ENCODE measurements at regions not wholly inside any gene's neighbourhood (a gene's known extent, or its start where the extent isn't known, plus 50 kb on each side); places are given as distances from the start of the nearest gene placed in this dataset.

DNA sequence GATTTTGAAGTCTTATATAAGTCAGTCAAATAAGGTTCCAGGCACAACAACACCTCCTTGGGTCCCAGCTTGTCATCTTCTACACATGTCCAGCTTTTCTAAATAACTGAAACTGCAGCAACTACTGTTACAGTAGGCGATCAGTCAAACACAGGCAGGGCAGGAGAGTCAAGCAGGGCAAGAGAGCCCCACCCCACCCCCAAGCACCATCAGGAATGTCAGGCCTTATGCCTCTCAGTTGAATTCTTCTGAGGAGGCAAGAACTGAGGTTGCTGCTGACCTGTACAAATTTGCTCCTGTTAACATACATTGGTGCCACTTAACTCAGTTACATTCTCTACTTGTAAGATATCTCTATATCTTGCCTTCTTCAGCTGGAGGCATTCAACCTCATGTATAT lies 608.8 kb upstream of the PCDH10 start:
- no peaks in the 10 kb centered on the region for H3K79me2 ChIP-seq (ENCODE audit: insufficient read depth, low read length)
- H3K27me3 ChIP-seq (ENCODE audit: insufficient read depth, low read length, poor library complexity), result no peaks in the 10 kb centered on the region
- no peaks in the 10 kb centered on the region; the same call in 1 of the 2 replicates for H3K36me3 ChIP-seq (ENCODE audit: insufficient read depth, low read length)
- H3K9ac ChIP-seq (ENCODE audit: low read depth, low read length), result no peak overlapping the region
- no peaks in the 10 kb centered on the region for H4K20me1 ChIP-seq (ENCODE audit: insufficient read depth, low read length)
- H3K9me3 ChIP-seq (ENCODE audit: insufficient read depth, low read length, severe bottlenecking), result peaks cover 23% of the 10 kb centered on the region
- H3K4me2 ChIP-seq (ENCODE audit: insufficient read depth, low read length), result no peak overlapping the region
- H3K4me1 ChIP-seq (ENCODE audit: insufficient read depth, low read length), result peaks cover 19% of the 10 kb centered on the region
- DNase-seq, result no peak
- H3K27ac ChIP-seq (ENCODE audit: low read length), result peak overlapping the region; percentile 6
- H3K4me3 ChIP-seq (ENCODE audit: low read depth in 1 of 2, low read length in 2 of 2), result no peak overlapping the region
- peak overlapping the region; percentile 49 for H2AFZ ChIP-seq (ENCODE audit: low read depth, low read length)
- TF ChIP-seq, protein P1, sequence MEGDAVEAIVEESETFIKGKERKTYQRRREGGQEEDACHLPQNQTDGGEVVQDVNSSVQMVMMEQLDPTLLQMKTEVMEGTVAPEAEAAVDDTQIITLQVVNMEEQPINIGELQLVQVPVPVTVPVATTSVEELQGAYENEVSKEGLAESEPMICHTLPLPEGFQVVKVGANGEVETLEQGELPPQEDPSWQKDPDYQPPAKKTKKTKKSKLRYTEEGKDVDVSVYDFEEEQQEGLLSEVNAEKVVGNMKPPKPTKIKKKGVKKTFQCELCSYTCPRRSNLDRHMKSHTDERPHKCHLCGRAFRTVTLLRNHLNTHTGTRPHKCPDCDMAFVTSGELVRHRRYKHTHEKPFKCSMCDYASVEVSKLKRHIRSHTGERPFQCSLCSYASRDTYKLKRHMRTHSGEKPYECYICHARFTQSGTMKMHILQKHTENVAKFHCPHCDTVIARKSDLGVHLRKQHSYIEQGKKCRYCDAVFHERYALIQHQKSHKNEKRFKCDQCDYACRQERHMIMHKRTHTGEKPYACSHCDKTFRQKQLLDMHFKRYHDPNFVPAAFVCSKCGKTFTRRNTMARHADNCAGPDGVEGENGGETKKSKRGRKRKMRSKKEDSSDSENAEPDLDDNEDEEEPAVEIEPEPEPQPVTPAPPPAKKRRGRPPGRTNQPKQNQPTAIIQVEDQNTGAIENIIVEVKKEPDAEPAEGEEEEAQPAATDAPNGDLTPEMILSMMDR (IDR thresholded peaks at IDR 0.05; ENCODE audit: borderline replicate concordance, extremely low read depth, low read length, poor library complexity, severe bottlenecking), result no peak
- no peak for TF ChIP-seq EZH2 (IDR thresholded peaks at IDR 0.05; ENCODE audit: borderline replicate concordance, low read depth, low read length, severe bottlenecking)
- peak; percentile 35; the same call in 1 of the 3 replicates for ATAC-seq (ENCODE audit: insufficient read depth, low read depth)

DNA sequence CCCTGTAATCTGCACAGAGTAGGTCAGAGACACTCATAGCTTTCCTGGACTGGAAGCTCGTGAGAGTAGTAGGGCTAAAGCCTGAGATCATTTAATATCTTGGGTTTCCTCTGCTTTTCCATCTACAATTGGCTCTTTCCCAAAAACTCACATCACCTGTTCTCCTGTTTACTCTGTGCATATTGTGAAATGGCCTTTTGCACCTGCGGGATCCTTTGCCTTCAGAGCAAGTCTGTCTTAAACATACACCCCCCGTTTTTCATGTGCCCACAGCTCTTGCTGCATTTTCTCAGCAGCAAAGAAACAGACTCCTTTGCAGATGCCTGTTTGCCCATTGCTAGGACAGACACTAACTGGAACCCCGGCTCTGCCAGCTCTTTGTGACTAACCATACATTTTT lies 608.3 kb upstream of the PCDH10 start:
- DNase-seq (no peak), ATAC-seq (ENCODE audit: insufficient read depth, low read depth) (0 out of 3 replicates have a peak, but pooled peaks have one; percentile 9)
- H3K36me3 ChIP-seq (ENCODE audit: insufficient read depth, low read length), result no peaks in the 10 kb centered on the region; the same call in 1 of the 2 replicates
- no peaks in the 10 kb centered on the region for H4K20me1 ChIP-seq (ENCODE audit: insufficient read depth, low read length)
- H3K79me2 ChIP-seq (ENCODE audit: insufficient read depth, low read length), result no peaks in the 10 kb centered on the region
- peaks cover 19% of the 10 kb centered on the region for H3K4me1 ChIP-seq (ENCODE audit: insufficient read depth, low read length)
- H3K27ac ChIP-seq (ENCODE audit: low read length), result peak overlapping the region; percentile 6; the same call in 1 of the 2 replicates
- no peak overlapping the region for H3K9ac ChIP-seq (ENCODE audit: low read depth, low read length)
- peaks cover 24% of the 10 kb centered on the region for H3K9me3 ChIP-seq (ENCODE audit: insufficient read depth, low read length, severe bottlenecking)
- TF ChIP-seq, protein P1 (IDR thresholded peaks at IDR 0.05; ENCODE audit: borderline replicate concordance, extremely low read depth, low read length, poor library complexity, severe bottlenecking), result no peak
- no peak for TF ChIP-seq EZH2 (IDR thresholded peaks at IDR 0.05; ENCODE audit: borderline replicate concordance, low read depth, low read length, severe bottlenecking)
- no peak overlapping the region for H3K4me2 ChIP-seq (ENCODE audit: insufficient read depth, low read length)
- no peaks in the 10 kb centered on the region for H3K27me3 ChIP-seq (ENCODE audit: insufficient read depth, low read length, poor library complexity)
- H2AFZ ChIP-seq (ENCODE audit: low read depth, low read length), result peak overlapping the region; percentile 49; the same call in 1 of the 2 replicates
- no peak overlapping the region for H3K4me3 ChIP-seq (ENCODE audit: low read depth in 1 of 2, low read length in 2 of 2)

DNA sequence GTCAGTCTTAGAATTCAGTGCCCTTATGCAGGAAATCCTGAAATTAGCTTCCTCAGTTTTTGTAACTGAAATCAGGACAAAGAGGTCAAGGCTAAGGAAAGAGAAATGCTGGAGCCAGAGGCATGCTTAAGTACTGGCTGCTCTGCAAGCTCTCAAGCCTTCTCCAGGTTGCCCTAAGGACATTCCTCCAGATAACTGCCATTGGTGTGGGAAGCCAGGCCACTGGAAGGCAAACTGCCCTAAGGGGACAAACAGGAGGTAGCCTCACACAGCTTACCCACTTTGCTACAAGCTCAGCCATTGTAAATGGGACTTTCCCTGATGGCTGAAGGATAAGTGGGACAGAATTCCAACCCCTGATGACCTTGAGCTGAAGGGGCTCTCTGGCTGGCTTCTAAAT lies 606.9 kb upstream of the PCDH10 start:
- H3K27me3 ChIP-seq (ENCODE audit: insufficient read depth, low read length, poor library complexity), result no peaks in the 10 kb centered on the region
- H2AFZ ChIP-seq (ENCODE audit: low read depth, low read length), result no peak overlapping the region
- no peaks in the 10 kb centered on the region for H3K79me2 ChIP-seq (ENCODE audit: insufficient read depth, low read length)
- H3K27ac ChIP-seq (ENCODE audit: low read length), result no peak overlapping the region
- H4K20me1 ChIP-seq (ENCODE audit: insufficient read depth, low read length), result no peaks in the 10 kb centered on the region
- ATAC-seq (ENCODE audit: insufficient read depth, low read depth) (no peak), DNase-seq (no peak)
- no peak overlapping the region for H3K9ac ChIP-seq (ENCODE audit: low read depth, low read length)
- no peak overlapping the region for H3K4me2 ChIP-seq (ENCODE audit: insufficient read depth, low read length)
- H3K9me3 ChIP-seq (ENCODE audit: insufficient read depth, low read length, severe bottlenecking), result peaks cover 28% of the 10 kb centered on the region
- H3K4me3 ChIP-seq (ENCODE audit: low read depth in 1 of 2, low read length in 2 of 2), result no peak overlapping the region
- no peaks in the 10 kb centered on the region; the same call in 1 of the 2 replicates for H3K36me3 ChIP-seq (ENCODE audit: insufficient read depth, low read length)
- peaks cover 19% of the 10 kb centered on the region for H3K4me1 ChIP-seq (ENCODE audit: insufficient read depth, low read length)
- TF ChIP-seq, protein P1 (IDR thresholded peaks at IDR 0.05; ENCODE audit: borderline replicate concordance, extremely low read depth, low read length, poor library complexity, severe bottlenecking), result no peak
- no peak for TF ChIP-seq EZH2 (IDR thresholded peaks at IDR 0.05; ENCODE audit: borderline replicate concordance, low read depth, low read length, severe bottlenecking)
